Left lung (tissue), 4 donors: ENCODE measurements at regions not wholly inside any gene's neighbourhood (a gene's known extent, or its start where the extent isn't known, plus 50 kb on each side); places are given as distances from the start of the nearest gene placed in this dataset.

Experiments used
- ATAC-seq: fragments of 200-7000 bp; cut with Tn5 transposase; one replicate; pipeline ENCODE4 v1.9.1; 2020; ENCODE audit warnings: moderate library complexity
- DNase-seq, 4 donors: peaks; one replicate each; pipeline ENCODE4 v3.0.0-alpha.2; 2013 to 2020
- H3K27ac ChIP-seq, 2 donors: fragments of 200-600 bp; sonication (generic) in 1 of 2; one replicate each; pipeline versions ENCODE4 v1.5.0 to v1.8.0; 2020 to 2021
- H3K27me3 ChIP-seq, 2 donors: fragments of 200-600 bp; sonication (generic) in 1 of 2; one replicate each; pipeline versions ENCODE4 v1.5.0 to v1.8.0; 2020 to 2021
- H3K36me3 ChIP-seq, 2 donors: fragments of 200-600 bp; sonication (generic) in 1 of 2; one replicate each; pipeline versions ENCODE4 v1.5.0 to v1.8.0; 2020 to 2021
- H3K4me1 ChIP-seq, 2 donors: fragments of 200-600 bp; one replicate each; pipeline ENCODE4 v1.8.0; 2021
- H3K4me3 ChIP-seq, 2 donors: fragments of 200-600 bp; sonication (generic) in 1 of 2; one replicate each; pipeline versions ENCODE4 v1.5.0 to v1.8.0; 2020 to 2021; ENCODE audit warnings: mild to moderate bottlenecking in 1 of 2
- H3K9me3 ChIP-seq, 2 donors: fragments of 200-600 bp; sonication (generic) in 1 of 2; one replicate each; pipeline versions ENCODE4 v1.5.0 to v1.8.0; 2020 to 2021
- CTCF ChIP-seq, 2 donors: fragments of 200-600 bp; sonication (generic) in 1 of 2; IDR thresholded peaks; one replicate each; pipeline versions ENCODE4 v1.5.0 to v1.8.0; 2021; ENCODE audit warnings: antibody characterized with exemption in 2 of 2
- intact Hi-C, 2 donors: fragments of 100-400 bp; cut with DNase I; formaldehyde crosslinking; loops; one replicate each; pipeline versions ENCODE4 v1.11.2 to v1.14.2; 2022
- donor health status: DM: no; HTN: yes; CAD: no.
- donor health status: DM: no; HTN: no; CAD: no.

GRCh38 chr6:65819152-65819551, 112.1 kb upstream of the EYS start:
- DNase-seq (no peak), ATAC-seq (no peak)
- H3K9me3 ChIP-seq = no peaks in the 10 kb centered on the region
- H3K4me1 ChIP-seq = no peaks in the 10 kb centered on the region
- TF ChIP-seq CTCF (IDR thresholded peaks at IDR 0.05) = no peak
- H3K36me3 ChIP-seq = no peaks in the 10 kb centered on the region
- no peak overlapping the region for H3K4me3 ChIP-seq
- intact Hi-C loops = no loop called here
- H3K27ac ChIP-seq = no peak overlapping the region
- no peaks in the 10 kb centered on the region for H3K27me3 ChIP-seq

DNA sequence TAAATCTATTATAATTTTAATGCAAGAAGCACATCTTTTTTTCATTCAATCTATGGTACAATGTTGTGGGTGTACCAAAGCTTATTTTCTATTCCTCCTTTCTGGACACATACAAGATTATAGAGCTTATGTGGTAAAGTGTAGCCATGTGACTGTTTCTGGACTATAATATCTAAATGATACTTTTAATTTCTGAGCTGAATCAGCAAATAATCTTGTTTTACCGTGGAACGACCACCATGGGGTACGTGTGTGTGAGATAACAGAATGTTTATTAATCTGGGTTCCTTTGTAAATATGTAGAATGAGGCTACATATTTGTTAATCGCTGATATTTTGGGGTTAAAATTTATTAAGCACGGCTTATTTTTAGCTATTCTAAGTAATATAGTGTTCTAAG, 111.5 kb upstream of the EYS start:
- ATAC-seq (no peak), DNase-seq (no peak)
- Histone ChIP-seq H3K36me3 (no peaks in the 10 kb centered on the region), H3K27me3 (no peaks in the 10 kb centered on the region), H3K9me3 (no peaks in the 10 kb centered on the region), H3K27ac (no peak overlapping the region), H3K4me3 (no peak overlapping the region), H3K4me1 (no peaks in the 10 kb centered on the region)
- no peak for TF ChIP-seq CTCF (IDR thresholded peaks at IDR 0.05)
- intact Hi-C loops = no loop called here

GRCh38 chr6:65816991-65817390, 110.0 kb upstream of the EYS start:
- Histone ChIP-seq H3K27ac (no peak overlapping the region), H3K4me1 (no peaks in the 10 kb centered on the region), H3K4me3 (no peak overlapping the region), H3K9me3 (no peaks in the 10 kb centered on the region), H3K36me3 (no peaks in the 10 kb centered on the region), H3K27me3 (no peaks in the 10 kb centered on the region)
- no peak for TF ChIP-seq CTCF (IDR thresholded peaks at IDR 0.05)
- DNase-seq (no peak), ATAC-seq (no peak)
- intact Hi-C loops = no loop called here

DNA sequence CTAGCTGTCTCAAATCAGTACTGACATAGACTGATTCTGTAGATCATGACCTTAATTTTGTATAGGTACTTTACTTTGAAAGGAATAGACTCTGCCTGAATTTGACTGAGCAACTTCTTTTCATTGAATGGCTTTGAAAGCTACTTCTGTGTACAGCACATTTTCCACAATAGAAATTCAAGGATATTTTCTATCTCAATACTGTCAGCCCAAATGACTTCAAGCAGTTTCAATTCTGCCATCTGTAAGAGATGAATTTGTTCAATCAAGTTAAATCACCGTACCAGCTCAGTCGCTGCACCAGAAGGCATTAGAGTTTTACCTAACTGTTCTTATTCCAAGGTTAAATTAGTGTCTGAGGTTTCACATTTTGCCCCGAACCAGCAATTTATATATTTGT, 107.0 kb upstream of the EYS start:
- no peaks in the 10 kb centered on the region for H3K27me3 ChIP-seq
- DNase-seq (no peak), ATAC-seq (no peak)
- H3K9me3 ChIP-seq = no peaks in the 10 kb centered on the region
- no peak overlapping the region for H3K27ac ChIP-seq
- no peaks in the 10 kb centered on the region for H3K4me1 ChIP-seq
- H3K36me3 ChIP-seq = no peaks in the 10 kb centered on the region
- no peak overlapping the region for H3K4me3 ChIP-seq
- intact Hi-C loops = no loop called here
- TF ChIP-seq CTCF (IDR thresholded peaks at IDR 0.05) = no peak

DNA sequence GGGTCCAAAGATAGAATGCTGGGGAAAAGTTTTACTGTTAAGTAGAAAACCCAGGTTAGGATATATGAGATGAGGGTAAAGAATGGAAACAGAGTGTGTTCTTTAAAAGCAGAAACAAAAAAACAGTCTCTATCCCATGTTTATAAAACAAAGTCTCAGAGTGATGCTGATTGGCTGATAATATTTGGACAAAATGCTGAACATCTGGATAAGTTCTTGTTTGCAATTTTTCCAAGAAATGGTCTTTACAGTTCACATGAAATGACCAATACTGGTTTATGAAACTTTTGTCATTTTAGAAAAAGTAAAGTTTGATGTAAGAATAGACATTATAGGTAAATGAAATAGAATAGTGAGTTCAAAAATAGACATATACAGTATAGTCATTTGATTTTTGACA, 96.2 kb upstream of the EYS start:
- H3K9me3 ChIP-seq = no peaks in the 10 kb centered on the region
- H3K36me3 ChIP-seq = no peaks in the 10 kb centered on the region
- H3K27ac ChIP-seq = no peak overlapping the region
- no peak overlapping the region for H3K4me3 ChIP-seq
- no peaks in the 10 kb centered on the region for H3K4me1 ChIP-seq
- ATAC-seq = no peak
- no peak for DNase-seq
- intact Hi-C loops = no loop called here
- no peak for TF ChIP-seq CTCF (IDR thresholded peaks at IDR 0.05)
- H3K27me3 ChIP-seq = no peaks in the 10 kb centered on the region
